ENCODE measurements at regions not wholly inside any gene's neighbourhood (a gene's known extent, or its start where the extent isn't known, plus 50 kb on each side); places are given as distances from the start of the nearest gene placed in this dataset.
"Not testable (repeated sequence)": the region's sequence is repeated elsewhere in the genome, so short reads cannot be mapped to it uniquely, and the experiment has no call there.

DNA sequence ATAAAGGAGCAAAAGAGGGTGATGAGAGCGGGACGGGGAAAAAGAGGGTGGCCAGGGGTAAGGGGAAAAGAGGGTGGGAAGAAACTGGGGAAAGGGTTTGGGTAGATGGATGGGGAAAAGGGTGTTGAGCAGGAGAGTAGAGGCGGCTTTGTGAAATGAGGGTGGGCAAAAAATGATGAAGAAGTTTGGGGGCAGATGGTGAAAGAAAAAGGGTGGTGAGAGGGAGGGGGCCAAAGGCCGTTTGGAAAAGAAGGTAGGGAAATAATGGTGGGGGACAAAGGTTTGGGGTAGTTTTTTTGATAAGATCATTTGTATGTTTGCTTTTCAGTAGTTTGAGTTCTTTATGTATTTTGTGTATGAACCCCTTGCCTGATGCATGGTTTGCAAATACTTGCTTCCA is 399.5 kb downstream of the KCNJ18 start:
- H3K27ac ChIP-seq (ENCODE audit: low read length); H3K27me3 ChIP-seq (ENCODE audit: control insufficient read depth, insufficient read depth, low read length); H3K4me3 ChIP-seq (ENCODE audit: low read length); H3K9me3 ChIP-seq (replicated peaks; ENCODE audit: control insufficient read depth, low read depth, low read length); DNase-seq; H3K4me1 ChIP-seq (ENCODE audit: control insufficient read depth, insufficient read depth, low read length); H3K36me3 ChIP-seq (ENCODE audit: control insufficient read depth, insufficient read depth, low read length): not testable (repeated sequence)
- WGBS (ENCODE audit: insufficient coverage), result 69% methylated on average over 4 of the region's 4 CpGs

DNA sequence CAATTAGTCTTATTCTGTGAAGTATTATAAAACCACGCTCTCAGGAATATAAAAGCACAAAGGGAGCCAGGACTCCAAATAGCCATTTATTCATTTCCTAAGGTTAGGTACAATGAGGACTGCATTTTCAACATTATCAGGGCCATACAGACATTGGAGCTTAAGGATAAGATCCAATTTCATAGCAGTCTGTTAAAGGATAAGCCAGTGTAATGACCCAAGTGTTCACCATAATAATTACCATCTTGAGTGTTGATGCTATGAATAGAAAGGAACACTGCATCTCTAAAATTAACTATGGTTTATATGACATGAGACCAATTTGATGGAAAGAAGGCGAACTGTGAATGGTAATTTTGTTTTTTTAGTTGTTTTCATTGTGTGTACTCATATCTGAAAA is 403.1 kb downstream of the KCNJ18 start:
- H3K27ac ChIP-seq (ENCODE audit: low read length); H3K9me3 ChIP-seq (replicated peaks; ENCODE audit: control insufficient read depth, low read depth, low read length); H3K4me1 ChIP-seq (ENCODE audit: control insufficient read depth, insufficient read depth, low read length); DNase-seq; H3K4me3 ChIP-seq (ENCODE audit: low read length); H3K36me3 ChIP-seq (ENCODE audit: control insufficient read depth, insufficient read depth, low read length); H3K27me3 ChIP-seq (ENCODE audit: control insufficient read depth, insufficient read depth, low read length): not testable (repeated sequence)
- WGBS (ENCODE audit: insufficient coverage), result no CpG with 5 or more reads among the region's 2 CpGs

DNA sequence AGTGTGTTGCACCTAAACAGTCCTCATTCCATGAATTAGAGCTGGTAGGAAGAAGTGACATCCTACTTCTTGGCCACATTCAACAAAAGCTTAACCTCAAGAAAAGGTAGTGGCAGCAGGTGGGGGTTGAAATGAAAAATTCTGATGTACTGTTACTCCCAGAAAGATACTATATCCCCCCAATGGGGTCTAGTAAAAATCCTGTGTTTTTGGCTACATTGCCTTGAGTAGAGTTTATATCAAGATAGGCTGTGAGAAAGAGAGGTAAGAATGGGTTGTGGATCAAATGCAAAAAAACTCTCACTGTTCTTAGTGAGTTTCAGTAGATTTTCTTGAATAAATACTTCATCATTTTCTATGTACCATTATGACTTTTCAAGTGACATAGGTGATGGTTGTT is 407.3 kb downstream of the KCNJ18 start:
- not testable (repeated sequence) for DNase-seq; H3K27ac ChIP-seq (ENCODE audit: low read length); H3K4me1 ChIP-seq (ENCODE audit: control insufficient read depth, insufficient read depth, low read length); H3K27me3 ChIP-seq (ENCODE audit: control insufficient read depth, insufficient read depth, low read length); H3K4me3 ChIP-seq (ENCODE audit: low read length); H3K36me3 ChIP-seq (ENCODE audit: control insufficient read depth, insufficient read depth, low read length); H3K9me3 ChIP-seq (replicated peaks; ENCODE audit: control insufficient read depth, low read depth, low read length)

DNA sequence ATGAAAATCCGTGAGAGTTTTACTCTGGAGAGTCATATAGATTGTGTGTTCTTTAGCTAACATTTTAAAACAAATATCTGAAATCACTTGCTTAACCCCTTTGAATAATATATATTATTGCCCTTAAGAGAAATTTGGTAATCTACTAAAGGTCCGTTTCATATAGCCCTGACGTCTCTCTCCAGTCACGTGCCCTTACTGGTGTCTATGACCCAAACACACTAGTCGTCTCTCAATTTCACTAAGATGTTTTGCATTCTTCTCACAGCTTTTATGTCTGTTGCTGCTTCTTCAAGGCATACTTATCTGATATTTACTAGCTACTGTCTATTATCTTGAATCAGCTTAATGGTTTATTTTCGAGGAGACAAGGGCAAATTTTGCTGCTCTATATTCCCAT is 409.9 kb downstream of the KCNJ18 start:
- Histone ChIP-seq H3K27me3 (ENCODE audit: control insufficient read depth, insufficient read depth, low read length) (no peaks in the 10 kb centered on the region), H3K9me3 (replicated peaks; ENCODE audit: control insufficient read depth, low read depth, low read length) (no peaks in the 10 kb centered on the region), H3K4me3 (ENCODE audit: low read length) (no peak overlapping the region), H3K4me1 (ENCODE audit: control insufficient read depth, insufficient read depth, low read length) (no peaks in the 10 kb centered on the region), H3K36me3 (ENCODE audit: control insufficient read depth, insufficient read depth, low read length) (no peaks in the 10 kb centered on the region), H3K27ac (ENCODE audit: low read length) (no peak overlapping the region)
- WGBS (ENCODE audit: insufficient coverage), result 80% methylated on average over 1 of the region's 6 CpGs
- no peak for DNase-seq

DNA sequence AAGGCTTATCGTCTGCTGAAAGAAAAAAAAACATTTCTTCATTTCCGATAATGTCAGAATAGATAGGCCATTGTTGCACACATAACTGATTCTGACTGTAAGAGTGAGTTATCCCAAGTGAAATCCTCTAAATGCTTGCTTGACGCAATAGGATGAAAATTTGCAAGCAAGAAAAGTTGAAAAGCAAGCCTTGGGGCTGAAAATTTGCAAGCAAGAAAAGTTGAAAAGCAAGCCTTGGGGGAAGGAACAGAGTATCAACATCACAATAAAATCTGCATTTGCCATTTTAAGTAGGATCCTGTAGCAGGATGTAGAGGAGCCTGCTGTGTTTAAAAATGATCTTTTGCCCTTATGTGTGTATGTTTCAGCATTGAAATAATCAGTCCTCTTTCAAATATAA is 424.4 kb downstream of the KCNJ18 start:
- not testable (repeated sequence) for H3K27me3 ChIP-seq (ENCODE audit: control insufficient read depth, insufficient read depth, low read length); H3K9me3 ChIP-seq (replicated peaks; ENCODE audit: control insufficient read depth, low read depth, low read length); H3K27ac ChIP-seq (ENCODE audit: low read length); DNase-seq; H3K4me1 ChIP-seq (ENCODE audit: control insufficient read depth, insufficient read depth, low read length); H3K4me3 ChIP-seq (ENCODE audit: low read length); H3K36me3 ChIP-seq (ENCODE audit: control insufficient read depth, insufficient read depth, low read length)
- no CpG with 5 or more reads among the region's 3 CpGs for WGBS (ENCODE audit: insufficient coverage)

DNA sequence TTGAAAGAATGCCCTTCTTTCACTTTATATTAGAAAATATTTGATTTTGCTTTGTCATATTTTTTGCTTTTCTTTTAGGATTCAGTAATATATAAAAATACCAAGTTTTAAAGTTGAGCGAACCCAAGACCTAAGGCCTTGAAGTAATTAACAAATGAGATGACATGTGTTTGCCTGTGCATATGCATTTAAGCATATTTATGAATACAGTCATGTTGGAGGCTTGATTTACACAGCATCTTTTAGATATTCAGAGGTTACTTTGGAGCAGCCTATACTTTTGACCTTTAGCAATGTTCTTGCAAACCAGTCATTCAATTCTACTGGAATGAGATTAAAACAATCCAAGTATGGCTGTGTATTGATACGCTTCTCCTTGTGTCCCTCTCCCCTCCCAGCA is 425.1 kb downstream of the KCNJ18 start:
- H3K27ac ChIP-seq (ENCODE audit: low read length); H3K4me3 ChIP-seq (ENCODE audit: low read length); DNase-seq; H3K36me3 ChIP-seq (ENCODE audit: control insufficient read depth, insufficient read depth, low read length); H3K27me3 ChIP-seq (ENCODE audit: control insufficient read depth, insufficient read depth, low read length); H3K4me1 ChIP-seq (ENCODE audit: control insufficient read depth, insufficient read depth, low read length); H3K9me3 ChIP-seq (replicated peaks; ENCODE audit: control insufficient read depth, low read depth, low read length): not testable (repeated sequence)
- no CpG with 5 or more reads among the region's 2 CpGs for WGBS (ENCODE audit: insufficient coverage)

DNA sequence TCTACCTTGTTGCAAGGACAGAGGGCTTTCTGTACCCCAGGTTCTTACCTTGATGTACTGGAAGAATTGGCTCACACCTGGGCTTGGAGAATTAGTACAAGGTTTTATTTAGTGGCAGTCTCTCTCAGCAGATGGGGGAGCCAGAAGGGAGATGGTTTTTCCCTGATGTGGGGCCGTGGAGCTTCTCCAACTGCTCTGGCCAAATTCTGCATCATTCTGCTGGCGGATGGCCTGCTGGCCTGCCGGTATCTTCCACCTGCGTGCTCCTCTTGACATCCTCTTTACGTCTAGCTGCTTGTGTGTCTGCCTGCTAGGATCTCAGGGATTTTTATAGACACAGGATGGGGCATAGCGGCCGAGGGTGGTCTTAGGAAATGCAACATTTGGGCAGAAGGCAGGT is 426.7 kb downstream of the KCNJ18 start:
- not testable (repeated sequence) for H3K27me3 ChIP-seq (ENCODE audit: control insufficient read depth, insufficient read depth, low read length); H3K36me3 ChIP-seq (ENCODE audit: control insufficient read depth, insufficient read depth, low read length); H3K4me3 ChIP-seq (ENCODE audit: low read length); H3K9me3 ChIP-seq (replicated peaks; ENCODE audit: control insufficient read depth, low read depth, low read length); H3K27ac ChIP-seq (ENCODE audit: low read length); DNase-seq; H3K4me1 ChIP-seq (ENCODE audit: control insufficient read depth, insufficient read depth, low read length)
- WGBS (ENCODE audit: insufficient coverage), result 72% methylated on average over 3 of the region's 7 CpGs

DNA sequence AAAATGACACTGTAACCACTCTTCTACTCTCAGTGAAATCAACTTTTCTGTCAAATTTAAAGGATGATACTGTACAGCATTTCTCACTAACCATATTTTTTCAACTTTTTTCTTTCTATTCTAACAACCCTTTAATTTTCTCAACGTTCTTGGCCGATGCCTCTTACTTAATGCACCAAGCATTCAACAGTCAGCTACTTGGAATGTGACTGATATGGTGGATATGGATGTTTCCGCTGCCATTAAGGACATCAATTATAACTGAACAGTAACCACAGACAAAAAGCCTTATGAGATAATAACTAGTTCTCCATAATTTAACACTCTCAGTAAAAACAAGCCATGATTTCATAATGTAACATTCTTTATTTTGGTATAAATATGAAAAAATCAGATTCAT is 427.4 kb downstream of the KCNJ18 start:
- DNase-seq; H3K4me3 ChIP-seq (ENCODE audit: low read length); H3K9me3 ChIP-seq (replicated peaks; ENCODE audit: control insufficient read depth, low read depth, low read length); H3K27ac ChIP-seq (ENCODE audit: low read length); H3K27me3 ChIP-seq (ENCODE audit: control insufficient read depth, insufficient read depth, low read length); H3K4me1 ChIP-seq (ENCODE audit: control insufficient read depth, insufficient read depth, low read length); H3K36me3 ChIP-seq (ENCODE audit: control insufficient read depth, insufficient read depth, low read length): not testable (repeated sequence)
- WGBS (ENCODE audit: insufficient coverage), result no CpG with 5 or more reads among the region's 3 CpGs

DNA sequence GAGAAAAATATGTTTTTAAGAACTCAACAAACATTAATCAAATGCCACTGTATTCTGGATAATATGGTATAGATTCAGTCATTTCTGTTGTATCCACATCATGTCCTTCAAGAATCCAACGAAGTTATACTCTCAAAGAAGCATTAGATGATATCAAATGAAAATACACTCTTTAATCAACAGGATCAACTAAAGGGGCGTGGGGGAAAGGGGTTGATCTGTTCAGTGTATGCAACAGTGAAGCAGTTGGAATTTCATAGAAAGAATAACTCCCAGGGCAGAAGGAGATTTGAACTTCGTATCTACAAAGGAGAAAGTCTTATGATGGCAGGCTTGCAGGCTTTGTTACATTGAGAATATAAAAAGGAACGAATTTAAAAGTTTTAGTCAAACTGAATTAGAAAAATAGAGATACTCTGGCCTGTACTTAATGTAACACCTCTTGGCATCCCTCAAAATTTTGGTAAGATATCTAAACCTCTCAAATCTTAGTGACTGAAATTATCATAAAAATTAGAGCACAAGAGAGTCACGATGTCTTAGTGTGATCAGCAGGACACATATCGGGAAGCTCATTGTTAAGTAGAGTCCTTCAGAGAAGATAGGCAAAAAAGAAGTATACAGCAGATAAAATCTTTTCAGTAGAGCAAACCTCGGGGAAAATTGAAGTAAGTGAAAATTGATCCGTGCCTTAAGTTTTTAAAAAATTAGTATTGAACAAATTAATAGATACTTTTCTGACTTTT is 431.4 kb downstream of the KCNJ18 start:
- 47% methylated on average over 5 of the region's 8 CpGs for WGBS (ENCODE audit: insufficient coverage)
- no peak for DNase-seq
- H3K4me1 ChIP-seq (ENCODE audit: control insufficient read depth, insufficient read depth, low read length), result no peaks in the 10 kb centered on the region
- no peak overlapping the region for H3K4me3 ChIP-seq (ENCODE audit: low read length)
- no peaks in the 10 kb centered on the region for H3K36me3 ChIP-seq (ENCODE audit: control insufficient read depth, insufficient read depth, low read length)
- no peaks in the 10 kb centered on the region for H3K27me3 ChIP-seq (ENCODE audit: control insufficient read depth, insufficient read depth, low read length)
- H3K9me3 ChIP-seq (replicated peaks; ENCODE audit: control insufficient read depth, low read depth, low read length), result peaks cover 10% of the 10 kb centered on the region
- H3K27ac ChIP-seq (ENCODE audit: low read length), result no peak overlapping the region

DNA sequence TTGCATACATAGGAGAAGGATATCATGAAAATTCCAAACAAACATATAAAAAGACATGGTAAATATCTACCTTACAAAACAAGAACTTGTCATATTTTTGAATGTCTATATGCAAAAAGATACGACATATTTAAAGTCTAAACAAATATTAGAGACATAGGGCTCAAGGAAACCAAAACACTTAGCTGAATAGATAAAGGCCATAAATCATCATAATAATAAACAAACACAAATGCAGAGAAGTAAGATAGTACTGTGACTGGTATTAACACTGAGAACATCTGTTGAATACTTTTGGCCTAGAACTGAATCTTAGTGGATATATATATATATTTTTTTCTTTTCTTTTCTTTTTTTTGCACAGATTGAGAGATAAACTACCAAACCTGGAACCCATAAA is 435.8 kb downstream of the KCNJ18 start:
- H3K4me1 ChIP-seq (ENCODE audit: control insufficient read depth, insufficient read depth, low read length), result no peaks in the 10 kb centered on the region
- H3K27ac ChIP-seq (ENCODE audit: low read length), result no peak overlapping the region
- no peak overlapping the region for H3K4me3 ChIP-seq (ENCODE audit: low read length)
- H3K27me3 ChIP-seq (ENCODE audit: control insufficient read depth, insufficient read depth, low read length), result no peaks in the 10 kb centered on the region
- H3K36me3 ChIP-seq (ENCODE audit: control insufficient read depth, insufficient read depth, low read length), result no peaks in the 10 kb centered on the region
- H3K9me3 ChIP-seq (replicated peaks; ENCODE audit: control insufficient read depth, low read depth, low read length), result peaks cover 27% of the 10 kb centered on the region
- DNase-seq, result no peak
- no CpG with 5 or more reads among the region's 1 CpG for WGBS (ENCODE audit: insufficient coverage)

DNA sequence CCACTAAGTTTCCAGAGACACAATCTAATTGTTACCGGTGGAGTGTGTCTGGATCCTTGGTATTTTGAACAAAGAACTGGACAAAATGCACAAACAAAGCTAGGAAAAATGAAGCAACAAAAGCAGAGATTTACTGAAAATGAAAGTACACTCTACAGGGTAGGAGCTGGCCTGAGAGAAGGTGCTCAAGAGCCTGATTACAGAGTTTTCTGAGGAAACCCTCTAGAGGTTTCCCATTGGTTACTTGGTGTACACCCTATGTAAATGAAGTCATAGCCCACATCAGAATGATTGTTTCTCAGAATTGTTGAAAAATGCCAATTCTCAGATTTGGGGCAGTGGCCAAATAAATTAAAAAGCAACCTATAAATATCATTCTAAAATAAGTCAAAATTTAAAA is 436.4 kb downstream of the KCNJ18 start:
- Histone ChIP-seq H3K27ac (ENCODE audit: low read length) (no peak overlapping the region), H3K4me1 (ENCODE audit: control insufficient read depth, insufficient read depth, low read length) (no peaks in the 10 kb centered on the region), H3K9me3 (replicated peaks; ENCODE audit: control insufficient read depth, low read depth, low read length) (peaks cover 24% of the 10 kb centered on the region), H3K27me3 (ENCODE audit: control insufficient read depth, insufficient read depth, low read length) (no peaks in the 10 kb centered on the region), H3K36me3 (ENCODE audit: control insufficient read depth, insufficient read depth, low read length) (no peaks in the 10 kb centered on the region), H3K4me3 (ENCODE audit: low read length) (no peak overlapping the region)
- no peak for DNase-seq
- no CpG with 5 or more reads among the region's 1 CpG for WGBS (ENCODE audit: insufficient coverage)

Data from muscle of leg (tissue), 3 donors.